ENCODE measurements at regions not wholly inside any gene's neighbourhood (a gene's known extent, or its start where the extent isn't known, plus 50 kb on each side); places are given as distances from the start of the nearest gene placed in this dataset.

DNA sequence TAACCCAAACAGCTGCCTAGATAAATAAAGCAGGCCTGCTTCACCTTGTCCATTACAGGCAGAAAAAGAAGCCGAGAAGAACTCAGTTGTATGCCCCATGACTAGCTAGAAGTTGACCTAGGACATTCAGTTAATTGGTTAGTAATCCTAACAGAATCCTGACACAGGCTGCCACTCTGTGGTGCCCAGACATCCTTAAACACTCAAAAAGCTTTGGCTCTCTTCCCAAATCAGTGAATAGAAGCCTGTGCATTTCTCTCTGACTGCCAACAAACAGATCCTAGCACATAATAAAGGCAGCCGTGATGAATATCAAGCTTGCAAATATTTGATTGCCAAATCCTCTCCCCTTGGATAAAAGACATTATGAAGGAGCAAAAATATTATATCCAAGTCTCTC lies 519.1 kb upstream of the EYS start:
- no peak overlapping the region for H2AFZ ChIP-seq (ENCODE audit: low read depth, low read length)
- intact Hi-C loops (cut with micrococcal nuclease) (no loop called here), in situ Hi-C loops (cut with MboI) (no loop called here)
- no peaks in the 10 kb centered on the region for H3K27me3 ChIP-seq (ENCODE audit: control insufficient read depth in 2 of 2, insufficient read depth in 2 of 2, low read length in 2 of 2)
- no peak for FAIRE-seq
- no peak overlapping the region for H3K9ac ChIP-seq (ENCODE audit: insufficient read depth in 1 of 2, low read depth in 2 of 2, low read length in 2 of 2)
- no peak overlapping the region for H3K4me3 ChIP-seq
- CTCF ChIA-PET (ENCODE audit: low intra/inter-chr PET ratio) = no interaction called here
- no peaks in the 10 kb centered on the region for H4K20me1 ChIP-seq (replicated peaks; ENCODE audit: control insufficient read depth, insufficient read depth, low read length)
- no peaks in the 10 kb centered on the region for H3K36me3 ChIP-seq (ENCODE audit: control insufficient read depth, insufficient read depth, low read length)
- DNase-seq (ENCODE audit: extremely low read depth in 1 of 4, low spot score in 3 of 4) = no peak
- no peak for ATAC-seq
- H3K27ac ChIP-seq (ENCODE audit: extremely low read depth, low read depth, low read length) = no peak overlapping the region
- H3K4me2 ChIP-seq (ENCODE audit: insufficient read depth, low read length) = no peak overlapping the region
- H3K79me2 ChIP-seq (ENCODE audit: control insufficient read depth, insufficient read depth, low read length) = no peaks in the 10 kb centered on the region
- H3K4me1 ChIP-seq (replicated peaks in 1 of 2; ENCODE audit: control insufficient read depth in 2 of 2, insufficient read depth in 2 of 2, low read length in 2 of 2) = no peaks in the 10 kb centered on the region
- POLR2A ChIA-PET = no interaction called here
- no peaks in the 10 kb centered on the region for H3K9me1 ChIP-seq (ENCODE audit: control insufficient read depth, insufficient read depth, low read length)
- no peaks in the 10 kb centered on the region for H3K9me3 ChIP-seq (replicated peaks; ENCODE audit: control insufficient read depth, insufficient read depth, low read depth, low read length)
- no TSS peak for BruUV-seq (replicated peaks)
- WGBS (ENCODE audit: insufficient coverage, low coverage, missing lambda C conversion rate) = 0% methylated on average over 2 of the region's 2 CpGs
- no peak for TF ChIP-seq PHF20 (IDR thresholded peaks at IDR 0.05; ENCODE audit: partially characterized antibody)
- no peak for TF ChIP-seq TCF3 (CRISPR knock-in tag; IDR thresholded peaks at IDR 0.05)
- no peak for TF ChIP-seq TCF7 (IDR thresholded peaks at IDR 0.05; ENCODE audit: borderline replicate concordance)
- no peak for TF ChIP-seq XRCC3 (IDR thresholded peaks at IDR 0.05)
- TF ChIP-seq MBD2 (IDR thresholded peaks at IDR 0.05; ENCODE audit: borderline replicate concordance, low read depth) = no peak
- no peak for TF ChIP-seq MXI1 (IDR thresholded peaks at IDR 0.05; ENCODE audit: low read depth, low read length)
- TF ChIP-seq, protein P1, sequence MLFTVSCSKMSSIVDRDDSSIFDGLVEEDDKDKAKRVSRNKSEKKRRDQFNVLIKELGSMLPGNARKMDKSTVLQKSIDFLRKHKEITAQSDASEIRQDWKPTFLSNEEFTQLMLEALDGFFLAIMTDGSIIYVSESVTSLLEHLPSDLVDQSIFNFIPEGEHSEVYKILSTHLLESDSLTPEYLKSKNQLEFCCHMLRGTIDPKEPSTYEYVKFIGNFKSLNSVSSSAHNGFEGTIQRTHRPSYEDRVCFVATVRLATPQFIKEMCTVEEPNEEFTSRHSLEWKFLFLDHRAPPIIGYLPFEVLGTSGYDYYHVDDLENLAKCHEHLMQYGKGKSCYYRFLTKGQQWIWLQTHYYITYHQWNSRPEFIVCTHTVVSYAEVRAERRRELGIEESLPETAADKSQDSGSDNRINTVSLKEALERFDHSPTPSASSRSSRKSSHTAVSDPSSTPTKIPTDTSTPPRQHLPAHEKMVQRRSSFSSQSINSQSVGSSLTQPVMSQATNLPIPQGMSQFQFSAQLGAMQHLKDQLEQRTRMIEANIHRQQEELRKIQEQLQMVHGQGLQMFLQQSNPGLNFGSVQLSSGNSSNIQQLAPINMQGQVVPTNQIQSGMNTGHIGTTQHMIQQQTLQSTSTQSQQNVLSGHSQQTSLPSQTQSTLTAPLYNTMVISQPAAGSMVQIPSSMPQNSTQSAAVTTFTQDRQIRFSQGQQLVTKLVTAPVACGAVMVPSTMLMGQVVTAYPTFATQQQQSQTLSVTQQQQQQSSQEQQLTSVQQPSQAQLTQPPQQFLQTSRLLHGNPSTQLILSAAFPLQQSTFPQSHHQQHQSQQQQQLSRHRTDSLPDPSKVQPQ (CRISPR knock-in tag; IDR thresholded peaks at IDR 0.05; ENCODE audit: borderline replicate concordance) = no peak
- TF ChIP-seq, protein P2, sequence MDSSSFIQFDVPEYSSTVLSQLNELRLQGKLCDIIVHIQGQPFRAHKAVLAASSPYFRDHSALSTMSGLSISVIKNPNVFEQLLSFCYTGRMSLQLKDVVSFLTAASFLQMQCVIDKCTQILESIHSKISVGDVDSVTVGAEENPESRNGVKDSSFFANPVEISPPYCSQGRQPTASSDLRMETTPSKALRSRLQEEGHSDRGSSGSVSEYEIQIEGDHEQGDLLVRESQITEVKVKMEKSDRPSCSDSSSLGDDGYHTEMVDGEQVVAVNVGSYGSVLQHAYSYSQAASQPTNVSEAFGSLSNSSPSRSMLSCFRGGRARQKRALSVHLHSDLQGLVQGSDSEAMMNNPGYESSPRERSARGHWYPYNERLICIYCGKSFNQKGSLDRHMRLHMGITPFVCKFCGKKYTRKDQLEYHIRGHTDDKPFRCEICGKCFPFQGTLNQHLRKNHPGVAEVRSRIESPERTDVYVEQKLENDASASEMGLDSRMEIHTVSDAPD (CRISPR knock-in tag; IDR thresholded peaks at IDR 0.05) = no peak
- TF ChIP-seq ZNF589 (CRISPR knock-in tag; IDR thresholded peaks at IDR 0.05; ENCODE audit: low read depth) = no peak
- TF ChIP-seq SOX6 (IDR thresholded peaks at IDR 0.05) = no peak
- TF ChIP-seq, protein P3, sequence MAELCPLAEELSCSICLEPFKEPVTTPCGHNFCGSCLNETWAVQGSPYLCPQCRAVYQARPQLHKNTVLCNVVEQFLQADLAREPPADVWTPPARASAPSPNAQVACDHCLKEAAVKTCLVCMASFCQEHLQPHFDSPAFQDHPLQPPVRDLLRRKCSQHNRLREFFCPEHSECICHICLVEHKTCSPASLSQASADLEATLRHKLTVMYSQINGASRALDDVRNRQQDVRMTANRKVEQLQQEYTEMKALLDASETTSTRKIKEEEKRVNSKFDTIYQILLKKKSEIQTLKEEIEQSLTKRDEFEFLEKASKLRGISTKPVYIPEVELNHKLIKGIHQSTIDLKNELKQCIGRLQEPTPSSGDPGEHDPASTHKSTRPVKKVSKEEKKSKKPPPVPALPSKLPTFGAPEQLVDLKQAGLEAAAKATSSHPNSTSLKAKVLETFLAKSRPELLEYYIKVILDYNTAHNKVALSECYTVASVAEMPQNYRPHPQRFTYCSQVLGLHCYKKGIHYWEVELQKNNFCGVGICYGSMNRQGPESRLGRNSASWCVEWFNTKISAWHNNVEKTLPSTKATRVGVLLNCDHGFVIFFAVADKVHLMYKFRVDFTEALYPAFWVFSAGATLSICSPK (IDR thresholded peaks at IDR 0.05; ENCODE audit: borderline replicate concordance) = no peak
- TF ChIP-seq KDM1A (IDR thresholded peaks at IDR 0.05) = no peak
- TF ChIP-seq ZNF561 (CRISPR knock-in tag; conservative IDR thresholded peaks at IDR 0.05) = no peak
- TF ChIP-seq RBFOX2 (IDR thresholded peaks at IDR 0.05; ENCODE audit: low read depth, low read length) = no peak
- TF ChIP-seq HMG20A (CRISPR knock-in tag; conservative IDR thresholded peaks at IDR 0.05) = no peak
- TF ChIP-seq, protein P4, sequence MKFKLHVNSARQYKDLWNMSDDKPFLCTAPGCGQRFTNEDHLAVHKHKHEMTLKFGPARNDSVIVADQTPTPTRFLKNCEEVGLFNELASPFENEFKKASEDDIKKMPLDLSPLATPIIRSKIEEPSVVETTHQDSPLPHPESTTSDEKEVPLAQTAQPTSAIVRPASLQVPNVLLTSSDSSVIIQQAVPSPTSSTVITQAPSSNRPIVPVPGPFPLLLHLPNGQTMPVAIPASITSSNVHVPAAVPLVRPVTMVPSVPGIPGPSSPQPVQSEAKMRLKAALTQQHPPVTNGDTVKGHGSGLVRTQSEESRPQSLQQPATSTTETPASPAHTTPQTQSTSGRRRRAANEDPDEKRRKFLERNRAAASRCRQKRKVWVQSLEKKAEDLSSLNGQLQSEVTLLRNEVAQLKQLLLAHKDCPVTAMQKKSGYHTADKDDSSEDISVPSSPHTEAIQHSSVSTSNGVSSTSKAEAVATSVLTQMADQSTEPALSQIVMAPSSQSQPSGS (CRISPR knock-in tag; IDR thresholded peaks at IDR 0.05) = no peak

Data from K562 (cell line).